Adrenal gland (tissue), 9 donors: ENCODE measurements at regions not wholly inside any gene's neighbourhood (a gene's known extent, or its start where the extent isn't known, plus 50 kb on each side); places are given as distances from the start of the nearest gene placed in this dataset.

ENCODE experiments used
- DNase-seq, 7 donors: peaks; one replicate each; pipeline ENCODE4 v3.0.0-alpha.2; 2019 to 2020
- H3K27ac ChIP-seq, 5 donors: fragments of 200-600 bp; sonication (generic) in 4 of 5; 1 replicate in 3 of 5; 2 replicates in 2 of 5; pipeline versions ENCODE4 v1.5.1 to v1.8.0; 2016 to 2020; ENCODE audit warnings: mild to moderate bottlenecking in 1 of 5
- H3K27me3 ChIP-seq: fragments of 200-600 bp; 2 replicates; pipeline ENCODE4 v1.8.0; 2021
- H3K36me3 ChIP-seq, 2 donors: fragments of 200-600 bp; replicated peaks in 1 of 2; 1 replicate in 1 of 2; 2 replicates in 1 of 2; pipeline versions ENCODE4 v1.5.1 to v1.8.0; 2018 to 2022
- H3K4me1 ChIP-seq, 2 donors: fragments of 200-600 bp; replicated peaks in 1 of 2; 1 replicate in 1 of 2; 2 replicates in 1 of 2; pipeline versions ENCODE4 v1.5.1 to v1.8.0; 2018 to 2021
- H3K4me3 ChIP-seq, 4 donors: fragments of 200-600 bp; sonication (generic) in 3 of 4; one replicate each; pipeline ENCODE4 v1.5.1; 2016 to 2018
- H3K9me3 ChIP-seq, 3 donors: fragments of 200-600 bp; sonication (generic) in 1 of 3; replicated peaks in 1 of 3; 1 replicate in 2 of 3; 2 replicates in 1 of 3; pipeline versions ENCODE4 v1.5.1 to v1.8.0; 2016 to 2021
- POLR2A ChIP-seq, 2 donors: fragments of 450-650 bp; IDR thresholded peaks; one replicate each; pipeline ENCODE4 v1.6.1; 2017; ENCODE audit warnings: antibody characterized with exemption in 2 of 2, mild to moderate bottlenecking in 2 of 2, moderate library complexity in 1 of 2
- WGBS, 4 donors: extraction: QIAGEN DNeasy Blood & Tissue Kit in 2 of 4; methylation state at CpG; one replicate each; pipeline versions ENCODE4 v1.1.5 to v1.1.7; 2013 to 2017; 5-methylcytosine and 5-hydroxymethylcytosine counted together
- intact Hi-C, 2 donors: fragments of 100-400 bp; cut with DNase I; formaldehyde crosslinking; loops; one replicate each; pipeline versions ENCODE4 v1.14.1 to v1.15.0; 2022 to 2023
- TF ChIP-seq, protein P1 (sequence below), 6 experiments: fragments of 450-650 bp in 4 of 6; fragments of 200-600 bp in 2 of 6; sonication (generic) in 1 of 6; IDR thresholded peaks; 1 replicate in 5 of 6; 2 replicates in 1 of 6; pipeline versions ENCODE4 v1.5.1 to v1.8.0; 2016 to 2021; ENCODE audit warnings: antibody characterized with exemption in 6 of 6, mild to moderate bottlenecking in 2 of 6, moderate library complexity in 1 of 6
- donor health status: healthy with polysubstance abuse.
- donor health status: Bipolar disorder and iron deficiency.
- donor health status: DM: yes; HTN: yes; CAD: no.
- donor health status: DM: no; HTN: no; CAD: no.
- donor health status: DM: no; HTN: no; CAD: no.

DNA sequence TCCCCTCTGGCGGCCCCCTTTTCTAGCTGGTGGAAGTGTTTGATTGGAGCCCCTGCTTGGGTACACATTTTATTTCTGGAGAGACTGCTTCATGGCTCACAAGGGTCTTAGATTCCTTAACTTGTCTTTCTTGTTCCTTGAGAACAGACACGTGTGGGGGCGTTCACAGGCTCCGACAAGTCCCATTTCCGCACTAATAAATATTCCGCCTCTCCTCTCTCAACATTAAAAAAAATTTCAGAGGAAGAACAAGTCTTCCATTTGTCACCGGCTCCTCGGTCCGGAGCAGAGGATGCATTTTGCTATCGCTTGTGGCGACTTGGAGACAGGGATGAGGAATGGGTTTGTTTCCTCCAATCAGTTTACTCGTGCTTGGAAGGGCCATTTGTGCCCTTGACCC lies 134.0 kb upstream of the PODXL start:
- H3K27me3 ChIP-seq, result peaks cover 14% of the 10 kb centered on the region
- TF ChIP-seq, protein P1, sequence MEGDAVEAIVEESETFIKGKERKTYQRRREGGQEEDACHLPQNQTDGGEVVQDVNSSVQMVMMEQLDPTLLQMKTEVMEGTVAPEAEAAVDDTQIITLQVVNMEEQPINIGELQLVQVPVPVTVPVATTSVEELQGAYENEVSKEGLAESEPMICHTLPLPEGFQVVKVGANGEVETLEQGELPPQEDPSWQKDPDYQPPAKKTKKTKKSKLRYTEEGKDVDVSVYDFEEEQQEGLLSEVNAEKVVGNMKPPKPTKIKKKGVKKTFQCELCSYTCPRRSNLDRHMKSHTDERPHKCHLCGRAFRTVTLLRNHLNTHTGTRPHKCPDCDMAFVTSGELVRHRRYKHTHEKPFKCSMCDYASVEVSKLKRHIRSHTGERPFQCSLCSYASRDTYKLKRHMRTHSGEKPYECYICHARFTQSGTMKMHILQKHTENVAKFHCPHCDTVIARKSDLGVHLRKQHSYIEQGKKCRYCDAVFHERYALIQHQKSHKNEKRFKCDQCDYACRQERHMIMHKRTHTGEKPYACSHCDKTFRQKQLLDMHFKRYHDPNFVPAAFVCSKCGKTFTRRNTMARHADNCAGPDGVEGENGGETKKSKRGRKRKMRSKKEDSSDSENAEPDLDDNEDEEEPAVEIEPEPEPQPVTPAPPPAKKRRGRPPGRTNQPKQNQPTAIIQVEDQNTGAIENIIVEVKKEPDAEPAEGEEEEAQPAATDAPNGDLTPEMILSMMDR (IDR thresholded peaks at IDR 0.05), result no peak
- no peak for TF ChIP-seq POLR2A (IDR thresholded peaks at IDR 0.05)
- H3K4me1 ChIP-seq, result no peaks in the 10 kb centered on the region
- 35 to 52% (median 45%) methylated on average over 11 to 12 of the region's 12 CpGs for WGBS, 4 donors
- H3K4me3 ChIP-seq, result no peak overlapping the region
- H3K27ac ChIP-seq, result no peak overlapping the region
- no peaks in the 10 kb centered on the region for H3K9me3 ChIP-seq
- H3K36me3 ChIP-seq, result no peaks in the 10 kb centered on the region
- DNase-seq, result no peak
- intact Hi-C loops, result loop anchor here in 1 of 2 donors (10.0 kb wide), 1 partner anchor 354 kb away; no protein-coding TSS in a partner anchor

DNA sequence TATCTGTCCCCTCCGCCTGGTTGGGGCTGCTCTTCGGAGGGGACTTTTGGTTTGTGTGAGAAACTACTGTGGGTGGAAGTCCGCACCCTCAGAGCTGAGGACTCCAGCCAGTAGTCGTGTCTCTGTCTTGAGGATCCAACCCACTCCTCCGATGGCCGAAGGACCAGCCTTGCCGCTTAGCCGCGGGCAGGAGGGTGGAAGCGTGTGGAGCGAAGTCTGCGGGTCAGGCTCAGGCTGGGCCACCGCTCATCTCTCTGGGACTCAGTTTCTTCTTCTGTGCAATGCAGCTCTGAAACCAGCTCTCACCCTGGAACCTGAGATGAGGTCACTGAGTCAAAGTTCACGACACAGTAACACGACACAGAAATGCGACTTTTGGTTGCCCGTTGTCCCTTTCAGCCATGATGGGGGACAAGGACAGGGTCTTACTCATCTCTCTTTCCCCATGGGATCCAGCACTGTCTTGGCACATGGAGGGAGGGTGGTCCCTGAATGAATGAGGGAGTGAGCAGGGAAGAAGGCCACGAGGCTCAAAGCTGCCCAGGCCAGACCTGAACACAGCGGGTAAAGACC lies 133.3 kb upstream of the PODXL start:
- TF ChIP-seq, protein P1 (IDR thresholded peaks at IDR 0.05), result no peak
- no peak for TF ChIP-seq POLR2A (IDR thresholded peaks at IDR 0.05)
- H3K4me3 ChIP-seq, result no peak overlapping the region
- peaks cover 14% of the 10 kb centered on the region for H3K27me3 ChIP-seq
- no peaks in the 10 kb centered on the region for H3K36me3 ChIP-seq
- no peaks in the 10 kb centered on the region for H3K9me3 ChIP-seq
- H3K4me1 ChIP-seq, result no peaks in the 10 kb centered on the region
- DNase-seq, result no peak
- 74 to 80% (median 76%) methylated on average over 16 to 19 of the region's 19 CpGs for WGBS, 4 donors
- intact Hi-C loops, result loop anchor here in 1 of 2 donors (10.0 kb wide), 1 partner anchor 355 kb away; no protein-coding TSS in a partner anchor
- H3K27ac ChIP-seq, result no peak overlapping the region

DNA sequence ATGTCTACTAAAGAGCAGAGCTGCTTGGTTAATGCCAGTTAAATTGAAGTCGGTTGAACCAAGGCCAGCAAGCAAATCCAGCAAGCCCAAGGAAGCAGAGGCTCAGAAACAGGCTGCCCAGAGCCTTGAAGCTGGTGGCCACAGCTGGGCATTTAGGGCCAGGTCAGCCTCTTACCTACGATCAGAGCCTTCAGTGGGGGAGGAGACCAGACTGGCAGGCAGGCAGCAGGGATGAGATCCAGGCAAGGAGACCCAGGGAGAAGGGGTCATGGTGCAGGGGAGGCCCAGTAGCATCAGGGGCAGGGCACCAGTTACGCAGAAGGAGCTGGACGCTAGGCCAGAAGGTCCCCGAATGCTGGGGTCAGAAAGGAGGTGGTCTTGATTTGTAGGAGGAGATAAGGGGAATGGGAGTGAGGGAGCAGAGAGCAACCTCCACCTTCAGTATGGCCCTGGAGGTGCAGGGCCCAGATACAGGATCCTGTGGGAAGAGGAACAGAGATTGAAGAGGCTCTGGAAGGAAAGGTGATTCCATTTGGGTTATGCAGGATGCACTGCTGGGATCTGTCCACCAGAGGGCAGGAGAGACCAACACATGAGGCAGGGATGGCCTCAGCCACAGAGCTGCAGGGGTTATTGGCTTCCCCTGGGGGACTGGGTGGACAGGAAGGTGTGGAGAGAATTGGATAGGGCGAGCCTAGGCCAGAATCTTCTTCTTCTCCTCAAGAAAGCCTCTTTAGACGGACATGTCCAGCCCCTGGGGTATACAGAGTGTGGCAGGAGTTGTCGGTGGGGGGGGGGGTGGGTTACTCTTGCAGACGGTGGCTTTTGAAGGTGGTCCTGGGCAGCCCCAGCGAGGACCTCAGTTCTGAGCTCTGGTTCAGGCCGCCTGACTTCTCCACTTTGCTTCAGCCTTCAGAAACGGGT lies 132.6 kb upstream of the PODXL start:
- TF ChIP-seq POLR2A (IDR thresholded peaks at IDR 0.05), result no peak
- TF ChIP-seq, protein P1 (IDR thresholded peaks at IDR 0.05), result peak; percentile 87 to 93 (median 91)
- peaks cover 14% of the 10 kb centered on the region for H3K27me3 ChIP-seq
- intact Hi-C loops, result no loop called here
- 48 to 58% (median 53%) methylated on average over 10 to 12 of the region's 12 CpGs for WGBS, 4 donors
- no peaks in the 10 kb centered on the region for H3K4me1 ChIP-seq
- no peaks in the 10 kb centered on the region for H3K9me3 ChIP-seq
- no peak overlapping the region for H3K27ac ChIP-seq
- peak; percentile 48 to 85 (median 68) for DNase-seq
- H3K36me3 ChIP-seq, result no peaks in the 10 kb centered on the region
- no peak overlapping the region for H3K4me3 ChIP-seq

DNA sequence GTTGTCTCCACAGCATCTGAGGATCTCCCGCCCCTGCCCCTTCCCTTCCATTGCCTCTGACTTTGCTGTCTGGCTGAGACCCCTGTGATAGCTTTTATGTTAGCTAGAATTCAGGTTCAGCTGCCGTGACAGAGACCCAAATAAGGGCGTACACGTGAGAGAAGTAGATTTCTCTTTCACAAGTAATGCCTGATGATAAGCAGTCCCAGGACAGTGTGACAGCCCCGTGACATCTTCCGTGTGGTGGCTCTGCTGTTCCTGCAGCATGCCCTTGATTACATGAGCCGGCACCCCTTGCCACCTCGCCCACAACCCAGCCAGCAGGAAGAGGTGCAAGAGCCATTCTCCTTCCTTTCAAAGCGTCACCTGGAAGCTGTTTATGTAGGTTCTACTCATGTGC lies 130.9 kb upstream of the PODXL start:
- no peaks in the 10 kb centered on the region for H3K36me3 ChIP-seq
- H3K27ac ChIP-seq, result no peak overlapping the region
- TF ChIP-seq, protein P1 (IDR thresholded peaks at IDR 0.05), result no peak
- no peak for TF ChIP-seq POLR2A (IDR thresholded peaks at IDR 0.05)
- no peak overlapping the region for H3K4me3 ChIP-seq
- H3K9me3 ChIP-seq, result no peaks in the 10 kb centered on the region
- H3K4me1 ChIP-seq, result no peaks in the 10 kb centered on the region
- H3K27me3 ChIP-seq, result peaks cover 12% of the 10 kb centered on the region
- no peak for DNase-seq
- WGBS, 4 donors, result 60 to 68% (median 64%) methylated on average over 7 to 9 of the region's 9 CpGs
- intact Hi-C loops, result no loop called here
